ENCODE measurements at regions not wholly inside any gene's neighbourhood (a gene's known extent, or its start where the extent isn't known, plus 50 kb on each side); places are given as distances from the start of the nearest gene placed in this dataset.
"Not testable (repeated sequence)": the region's sequence is repeated elsewhere in the genome, so short reads cannot be mapped to it uniquely, and the experiment has no call there.

GRCh38 chr13:71213252-71213821, 653.7 kb downstream of the DACH1 start:
- no peak for DNase-seq

- no peak for DNase-seq
These were observed 656.1 kb downstream of the DACH1 start for GRCh38 chr13:71210861-71211260.

- no peak for DNase-seq
These were observed 657.8 kb downstream of the DACH1 start for GRCh38 chr13:71209217-71209616.

- not testable (repeated sequence) for DNase-seq
These were observed 682.4 kb downstream of the DACH1 start for GRCh38 chr13:71184583-71184982.

GRCh38 chr13:71183352-71183751, 683.7 kb downstream of the DACH1 start:
- DNase-seq: not testable (repeated sequence)

GRCh38 chr13:71171740-71172139, 695.3 kb downstream of the DACH1 start:
- DNase-seq: no peak

- no peak for DNase-seq
These were observed 697.8 kb downstream of the DACH1 start for GRCh38 chr13:71169180-71169579.

- no peak for DNase-seq
These were observed 710.5 kb downstream of the DACH1 start for GRCh38 chr13:71156550-71156949.

- no peak for DNase-seq
These were observed 717.3 kb downstream of the DACH1 start for GRCh38 chr13:71149498-71150363.

- DNase-seq: no peak
These were observed 718.0 kb downstream of the DACH1 start for GRCh38 chr13:71149046-71149445.

GRCh38 chr13:71148396-71148795, 718.6 kb downstream of the DACH1 start:
- no peak for DNase-seq

GRCh38 chr13:71144883-71145282, 722.1 kb downstream of the DACH1 start:
- no peak for DNase-seq

- DNase-seq: no peak
These were observed 729.9 kb downstream of the DACH1 start for GRCh38 chr13:71137101-71137500.

GRCh38 chr13:71124230-71124629, 742.8 kb downstream of the DACH1 start:
- no peak for DNase-seq

- DNase-seq: no peak
These were observed 748.1 kb downstream of the DACH1 start for GRCh38 chr13:71118779-71119364.

- no peak for DNase-seq
These were observed 749.1 kb downstream of the DACH1 start for GRCh38 chr13:71117920-71118319.

- no peak for DNase-seq
These were observed 751.7 kb downstream of the DACH1 start for GRCh38 chr13:71115301-71115700.

- DNase-seq: no peak
These were observed 770.6 kb downstream of the DACH1 start for GRCh38 chr13:71096421-71096820.

GRCh38 chr13:71090990-71091389, 776.0 kb downstream of the DACH1 start:
- DNase-seq: no peak

GRCh38 chr13:71089056-71089455, 777.9 kb downstream of the DACH1 start:
- no peak for DNase-seq

- DNase-seq: no peak
These were observed 779.6 kb downstream of the DACH1 start for GRCh38 chr13:71087432-71087831.

GRCh38 chr13:71087006-71087405, 780.0 kb downstream of the DACH1 start:
- DNase-seq: no peak

- no peak for DNase-seq
These were observed 784.4 kb downstream of the DACH1 start for GRCh38 chr13:71082631-71083030.

GRCh38 chr13:71079638-71080037, 787.4 kb downstream of the DACH1 start:
- DNase-seq: no peak

Measured in AML-193 (cell line).